RPMI7951 (cell line): ENCODE measurements at regions not wholly inside any gene's neighbourhood (a gene's known extent, or its start where the extent isn't known, plus 50 kb on each side); places are given as distances from the start of the nearest gene placed in this dataset.

Experiments
- DNase-seq: peaks from one replicate; pipeline ENCODE4 v3.0.0-alpha.2; 2012; ENCODE audit warnings: low read depth

GRCh38 chr16:6600167-6600566 is 732.5 kb upstream of the RBFOX1 start:
- DNase-seq: no peak

GRCh38 chr16:6593799-6594198 is 738.8 kb upstream of the RBFOX1 start:
- DNase-seq: no peak

DNA sequence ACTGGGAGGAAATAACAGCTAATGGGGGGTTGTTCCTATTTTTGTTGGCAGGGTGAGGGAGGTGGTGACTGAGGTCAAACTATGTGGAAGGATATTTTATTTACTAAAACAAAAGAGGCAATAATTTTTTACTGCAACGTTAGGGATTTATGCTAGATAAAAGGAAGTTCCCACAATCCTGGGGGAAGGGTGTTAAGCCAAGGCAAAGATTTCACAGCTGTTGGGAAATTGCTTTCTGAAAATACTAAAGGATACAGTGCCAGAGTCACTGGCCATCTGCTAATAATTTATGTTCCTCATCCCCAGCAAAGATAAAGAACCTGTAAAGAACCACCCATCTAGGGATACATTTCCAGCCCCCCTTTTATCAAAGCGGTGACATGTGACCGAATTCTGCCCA is 756.0 kb upstream of the RBFOX1 start:
- DNase-seq: no peak

GRCh38 chr16:6576113-6576512 is 756.5 kb upstream of the RBFOX1 start:
- DNase-seq: no peak

GRCh38 chr16:6574146-6574545 is 758.5 kb upstream of the RBFOX1 start:
- DNase-seq: no peak

DNA sequence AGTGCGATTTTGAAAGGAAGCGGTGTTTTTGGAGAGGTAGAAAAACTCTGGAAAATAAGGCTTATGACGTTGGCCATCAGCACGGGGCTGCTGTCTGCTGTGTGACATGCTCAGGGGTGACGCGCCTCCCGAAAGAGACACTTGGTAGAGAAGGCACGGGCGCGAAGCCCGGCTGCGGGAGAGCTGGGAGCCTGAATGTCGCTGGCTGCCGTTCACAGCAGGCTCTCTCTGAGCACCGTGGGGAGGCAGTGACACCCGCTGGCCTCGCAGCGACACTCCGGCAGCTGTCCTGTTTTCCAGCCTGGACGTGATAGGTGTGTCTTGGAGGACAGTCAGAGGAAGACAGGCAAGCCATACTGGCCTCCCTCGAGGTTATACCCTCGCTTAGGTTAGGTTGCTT is 759.1 kb upstream of the RBFOX1 start:
- no peak for DNase-seq

DNA sequence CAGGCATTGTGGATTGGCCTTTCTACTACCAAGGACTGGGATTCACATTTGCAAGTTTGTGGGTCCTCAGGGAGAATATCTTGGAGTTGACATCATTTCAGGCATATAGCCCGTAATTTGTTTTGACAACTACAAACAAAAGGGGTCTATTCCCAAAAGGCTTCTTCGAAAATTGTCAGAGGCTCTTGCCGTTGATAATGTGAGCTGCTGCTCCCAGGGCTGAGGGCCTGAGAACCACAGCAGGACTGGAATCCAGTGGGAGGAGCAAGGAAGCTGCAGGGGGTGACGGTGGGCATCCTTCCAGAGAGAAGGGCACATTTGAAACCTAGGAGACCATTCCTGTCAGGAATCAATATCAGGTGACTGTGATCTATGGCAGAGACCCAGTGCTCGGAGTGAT is 761.6 kb upstream of the RBFOX1 start:
- no peak for DNase-seq

DNA sequence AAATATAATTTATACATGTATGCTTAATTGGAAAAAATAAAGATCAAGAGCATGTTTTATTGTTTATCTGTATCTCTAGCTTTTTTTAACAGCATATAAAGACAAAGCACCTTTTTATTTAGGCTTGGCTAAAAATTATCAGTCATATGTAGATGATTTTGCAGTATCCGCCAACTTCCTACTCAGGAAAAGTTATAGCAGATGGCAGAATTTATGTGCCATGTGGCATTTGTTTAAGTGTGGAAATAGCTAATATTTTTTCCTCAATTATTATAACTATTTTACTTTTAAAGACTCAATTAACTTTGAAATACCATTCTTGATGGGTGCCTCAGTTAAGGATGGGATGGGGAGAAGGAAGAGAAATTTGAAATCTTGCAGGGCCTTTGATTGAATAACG is 762.1 kb upstream of the RBFOX1 start:
- no peak for DNase-seq

DNA sequence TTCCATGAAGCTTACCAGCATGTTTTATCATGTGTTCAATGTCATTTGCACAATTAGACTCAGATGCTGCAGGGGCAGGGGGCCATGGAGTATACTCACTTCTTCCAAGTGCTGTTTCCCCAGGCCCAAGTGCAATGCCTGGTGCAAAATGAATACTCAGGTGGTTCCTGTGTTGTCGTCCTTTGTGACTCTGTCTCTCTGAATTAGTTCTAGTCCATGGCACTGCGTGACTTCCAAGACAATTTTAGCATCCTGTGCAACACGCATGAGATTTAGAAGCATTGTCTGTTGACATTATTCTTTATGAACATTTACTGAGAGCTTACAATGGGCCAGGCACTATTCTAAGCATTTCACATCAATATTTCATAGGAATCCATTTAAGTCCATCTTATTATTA is 769.7 kb upstream of the RBFOX1 start:
- DNase-seq: no peak

DNA sequence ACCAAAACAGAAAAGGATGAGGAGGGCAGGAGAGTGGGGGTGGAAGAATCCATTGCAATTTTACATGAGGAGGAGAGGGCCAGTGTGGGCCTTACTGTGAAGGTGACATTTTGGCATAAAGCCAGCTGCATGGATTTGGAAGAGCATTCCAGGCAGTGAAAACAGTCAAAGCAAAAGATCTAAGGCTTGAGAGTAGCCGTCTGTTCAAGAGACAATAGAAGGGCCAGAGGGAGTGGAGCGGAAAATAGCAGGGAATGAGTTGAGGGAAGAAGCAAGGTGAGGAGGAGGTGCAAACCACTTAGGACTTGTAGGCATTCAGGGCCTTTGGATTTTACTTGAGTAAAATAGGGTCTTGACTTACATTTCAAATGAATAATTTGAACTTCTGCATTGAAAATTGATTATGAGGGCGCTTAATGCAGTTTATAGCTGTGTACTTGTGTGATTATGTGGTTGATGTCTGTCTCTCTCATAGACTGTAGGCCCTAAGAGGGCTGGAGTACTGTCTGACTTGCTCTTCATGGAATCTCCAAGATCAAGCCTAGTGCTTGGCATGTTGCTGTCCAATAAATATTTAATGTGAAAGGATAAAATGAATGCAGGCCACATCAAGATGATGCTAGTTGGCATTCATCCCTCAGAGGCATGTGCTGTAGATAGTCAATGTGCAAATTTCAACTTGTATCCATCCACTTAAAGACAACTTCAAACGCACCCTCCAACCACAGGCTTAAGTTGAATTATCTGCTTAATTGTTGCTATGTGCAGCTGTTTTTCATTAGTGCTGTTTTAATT is 772.1 kb upstream of the RBFOX1 start:
- no peak for DNase-seq

- no peak for DNase-seq
Observed at GRCh38 chr16:6558661-6559060, 774.0 kb upstream of the RBFOX1 start.

- DNase-seq: no peak
Observed at GRCh38 chr16:6558126-6558525, 774.5 kb upstream of the RBFOX1 start.

- no peak for DNase-seq
Observed at GRCh38 chr16:6557353-6558023, 775.2 kb upstream of the RBFOX1 start.

DNA sequence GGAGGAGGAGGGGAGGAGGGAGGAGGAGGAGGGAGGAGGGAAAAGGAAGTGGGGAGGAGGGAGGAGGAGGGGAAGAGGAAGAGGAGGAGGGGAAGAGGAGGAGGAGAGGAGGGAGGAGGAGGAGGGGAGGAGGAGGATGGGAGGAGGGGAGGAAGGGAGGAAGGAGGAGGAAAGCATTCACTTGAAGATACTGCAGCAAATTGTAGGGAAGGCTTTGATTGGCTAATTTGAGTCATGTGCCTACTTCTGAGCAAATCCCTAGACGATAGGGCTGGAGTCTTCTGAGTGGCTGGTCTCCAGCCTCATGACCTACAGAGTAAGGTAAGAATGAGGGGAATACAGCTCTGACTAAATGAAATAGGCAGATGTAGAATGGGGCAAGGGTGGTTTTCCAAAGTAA is 783.2 kb upstream of the RBFOX1 start:
- no peak for DNase-seq

GRCh38 chr16:6548507-6548906 is 784.1 kb upstream of the RBFOX1 start:
- no peak for DNase-seq

DNA sequence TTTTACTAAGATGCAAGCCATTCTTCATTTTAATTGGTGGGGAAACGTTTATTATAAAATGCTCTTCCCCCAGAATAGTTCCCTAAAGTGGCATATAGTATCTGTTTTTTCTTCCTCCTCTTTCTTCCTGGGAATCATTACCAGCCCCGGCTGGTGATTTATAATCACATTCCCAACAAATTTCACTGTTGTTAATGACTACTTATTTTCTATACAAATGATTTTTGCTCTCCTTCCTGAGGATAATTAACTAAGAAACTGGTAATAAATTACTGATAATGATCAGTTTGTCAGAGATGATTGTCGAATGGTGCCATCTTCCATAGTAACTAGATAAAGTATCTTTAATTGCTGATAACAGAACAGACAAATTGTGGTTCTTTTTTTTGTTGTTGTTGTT is 785.5 kb upstream of the RBFOX1 start:
- DNase-seq: no peak

DNA sequence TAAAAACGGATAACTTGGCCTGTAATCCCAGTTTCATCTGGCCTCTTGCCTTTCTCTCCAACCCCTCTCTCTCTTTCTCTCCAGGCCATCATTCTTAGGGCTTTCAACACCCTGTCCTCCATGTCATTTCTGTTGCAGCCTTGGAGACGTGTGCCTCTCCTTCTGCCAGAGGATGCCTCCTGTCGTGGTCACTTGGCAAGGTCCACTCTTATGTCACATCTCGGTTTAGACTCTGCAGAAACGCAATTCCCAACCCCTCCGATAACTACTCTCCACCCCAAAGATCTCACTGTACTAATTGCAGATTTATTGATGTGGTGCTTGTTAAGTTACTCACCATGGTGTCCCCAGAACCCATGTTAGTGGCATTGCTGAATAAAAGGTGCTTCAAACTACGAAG is 787.3 kb upstream of the RBFOX1 start:
- no peak for DNase-seq

GRCh38 chr16:6541267-6541666 is 791.4 kb upstream of the RBFOX1 start:
- no peak for DNase-seq

GRCh38 chr16:6536411-6536810 is 796.2 kb upstream of the RBFOX1 start:
- DNase-seq: no peak

GRCh38 chr16:6531067-6531466 is 801.6 kb upstream of the RBFOX1 start:
- DNase-seq: no peak

GRCh38 chr16:6528217-6528616 is 804.4 kb upstream of the RBFOX1 start:
- no peak for DNase-seq

DNA sequence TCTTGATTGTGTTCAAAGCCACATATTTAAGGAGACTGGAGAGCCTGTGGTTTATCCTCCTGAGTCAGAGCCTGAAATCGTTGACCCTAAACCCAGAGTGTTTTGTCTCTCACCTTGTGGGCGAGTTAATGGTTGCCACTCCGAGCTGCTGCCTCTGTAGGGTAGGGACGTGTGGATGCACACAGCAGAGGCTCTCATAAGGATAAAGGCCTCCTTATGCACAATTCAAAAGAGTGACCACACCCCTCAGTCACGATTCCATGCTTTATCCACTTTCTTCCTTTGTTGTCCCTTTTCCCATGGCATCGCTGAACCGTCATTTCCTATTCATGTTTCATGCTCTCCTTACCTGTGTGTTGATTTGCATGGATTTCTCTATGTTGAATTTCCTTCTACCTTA is 805.0 kb upstream of the RBFOX1 start:
- DNase-seq: no peak

- no peak for DNase-seq
Observed at GRCh38 chr16:6524501-6524900, 808.1 kb upstream of the RBFOX1 start.
